HG02678 (cell line): ENCODE measurements at regions not wholly inside any gene's neighbourhood (a gene's known extent, or its start where the extent isn't known, plus 50 kb on each side); places are given as distances from the start of the nearest gene placed in this dataset.

Experiments used
- ATAC-seq: cut with Tn5 transposase; IDR thresholded peaks from one replicate; pipeline ENCODE4 v1.9.1; 2021; ENCODE audit warnings: mild to moderate bottlenecking, moderate library complexity; ENCODE audit not compliant: unreplicated experiment

GRCh38 chr6:44674226-44675155, 287.0 kb downstream of the CDC5L start:
- ATAC-seq: no peak

DNA sequence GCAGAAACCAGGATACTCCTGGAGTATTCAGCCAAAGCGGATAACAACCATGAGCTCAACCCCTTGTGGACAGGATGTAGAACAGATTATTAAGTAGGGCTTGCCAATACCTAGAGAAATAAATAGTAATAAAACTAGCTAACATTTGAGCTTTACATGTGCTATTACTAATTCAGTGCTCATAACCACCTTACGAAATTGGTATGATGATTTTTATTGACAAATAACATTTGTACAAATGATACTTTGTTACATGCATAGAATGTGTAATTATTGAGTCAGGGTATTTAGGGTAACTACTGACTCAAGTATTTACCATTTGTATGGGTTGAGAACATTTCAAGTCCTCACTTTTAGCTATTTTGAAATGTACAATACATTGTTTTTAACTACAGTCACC, 287.9 kb downstream of the CDC5L start:
- ATAC-seq: no peak

GRCh38 chr6:44676246-44676790, 288.8 kb downstream of the CDC5L start:
- ATAC-seq: no peak

DNA sequence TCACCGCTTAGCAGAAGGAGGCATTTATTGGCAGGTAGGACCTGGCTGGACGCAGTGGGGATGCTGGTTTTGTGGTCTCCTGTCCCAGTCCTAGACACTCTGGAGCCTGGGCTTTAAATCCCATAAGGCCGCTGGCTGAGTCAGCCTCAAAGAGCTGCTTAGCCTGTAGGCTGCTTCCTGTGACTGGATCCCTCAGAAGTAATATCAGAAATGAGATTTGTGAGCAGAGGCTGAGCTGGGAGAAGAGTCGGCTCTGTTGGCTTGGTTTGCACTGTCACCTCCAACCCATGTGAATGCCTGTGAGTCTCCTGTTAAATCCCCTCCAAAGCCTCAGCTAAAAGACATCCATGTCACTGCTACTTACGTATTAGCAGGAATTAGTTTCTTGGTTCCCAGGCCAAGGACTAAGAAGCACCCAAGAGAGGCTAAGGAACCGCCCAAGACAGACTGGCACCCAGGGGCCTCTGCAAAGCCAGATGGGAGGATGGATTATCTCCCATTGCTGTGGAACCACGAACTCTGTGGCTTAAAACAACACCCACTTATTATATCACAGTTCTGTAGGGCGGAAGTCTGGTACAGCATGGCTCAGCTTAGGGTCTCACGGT, 289.4 kb downstream of the CDC5L start:
- no peak for ATAC-seq

GRCh38 chr6:44678252-44678935, 290.9 kb downstream of the CDC5L start:
- ATAC-seq: no peak

DNA sequence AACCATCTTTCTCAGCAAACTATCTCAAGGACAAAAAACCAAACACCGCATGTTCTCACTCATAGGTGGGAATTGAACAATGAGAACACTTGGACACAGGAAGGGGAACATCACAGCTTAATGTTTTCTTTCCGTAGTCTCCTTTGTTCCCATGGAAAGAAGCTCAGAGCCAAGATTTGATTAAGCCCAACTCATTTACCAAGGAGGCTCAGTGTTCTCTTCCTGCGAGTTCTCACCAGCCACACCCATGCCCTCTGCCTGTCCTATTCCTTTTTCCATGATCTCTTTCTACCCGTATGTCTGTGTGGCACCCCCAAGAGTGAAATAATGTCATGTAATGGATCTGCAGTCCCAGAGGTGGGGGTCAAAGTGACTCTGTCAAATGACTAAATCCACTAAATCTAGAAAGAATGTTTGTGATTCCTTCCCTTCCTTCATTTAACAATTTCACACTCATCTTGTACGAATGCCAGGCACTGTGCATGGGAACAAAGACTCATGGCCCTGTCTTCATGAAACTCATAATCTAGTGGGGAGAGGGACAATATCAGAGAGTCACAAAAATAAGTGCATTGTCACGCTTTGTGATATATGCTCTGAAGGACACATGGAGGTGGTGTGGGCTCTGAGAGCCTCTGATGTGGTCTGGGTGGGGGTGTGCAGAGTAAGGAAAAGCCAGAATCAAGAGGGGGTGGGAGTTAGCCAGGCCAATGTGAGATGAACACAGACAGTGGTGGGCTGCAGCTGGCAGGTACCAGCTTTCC, 292.1 kb downstream of the CDC5L start:
- no peak for ATAC-seq

- no peak for ATAC-seq
Observed at GRCh38 chr6:44680202-44680720, 292.8 kb downstream of the CDC5L start.

DNA sequence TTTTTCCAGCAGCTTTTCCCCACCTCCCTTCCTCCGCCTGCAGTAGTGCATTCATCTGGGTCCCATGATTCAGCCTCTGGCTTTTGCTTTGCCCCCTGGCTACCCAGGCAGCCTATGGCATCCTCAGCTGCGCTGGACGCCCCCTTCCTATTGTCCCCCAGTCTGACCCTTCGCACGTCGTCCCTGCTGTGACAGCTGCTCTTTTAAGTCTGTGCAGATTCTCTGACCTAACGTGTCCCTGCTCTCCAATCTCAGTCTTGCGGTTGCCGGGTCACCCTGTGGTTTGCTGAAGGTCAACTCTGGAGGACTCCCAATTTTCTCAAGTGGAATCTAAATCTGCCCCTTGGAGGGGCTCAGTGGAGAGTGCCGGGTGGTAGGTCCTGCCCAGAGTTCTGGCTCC, 294.3 kb downstream of the CDC5L start:
- no peak for ATAC-seq

- ATAC-seq: no peak
Observed at GRCh38 chr6:44682280-44682679, 294.8 kb downstream of the CDC5L start.

DNA sequence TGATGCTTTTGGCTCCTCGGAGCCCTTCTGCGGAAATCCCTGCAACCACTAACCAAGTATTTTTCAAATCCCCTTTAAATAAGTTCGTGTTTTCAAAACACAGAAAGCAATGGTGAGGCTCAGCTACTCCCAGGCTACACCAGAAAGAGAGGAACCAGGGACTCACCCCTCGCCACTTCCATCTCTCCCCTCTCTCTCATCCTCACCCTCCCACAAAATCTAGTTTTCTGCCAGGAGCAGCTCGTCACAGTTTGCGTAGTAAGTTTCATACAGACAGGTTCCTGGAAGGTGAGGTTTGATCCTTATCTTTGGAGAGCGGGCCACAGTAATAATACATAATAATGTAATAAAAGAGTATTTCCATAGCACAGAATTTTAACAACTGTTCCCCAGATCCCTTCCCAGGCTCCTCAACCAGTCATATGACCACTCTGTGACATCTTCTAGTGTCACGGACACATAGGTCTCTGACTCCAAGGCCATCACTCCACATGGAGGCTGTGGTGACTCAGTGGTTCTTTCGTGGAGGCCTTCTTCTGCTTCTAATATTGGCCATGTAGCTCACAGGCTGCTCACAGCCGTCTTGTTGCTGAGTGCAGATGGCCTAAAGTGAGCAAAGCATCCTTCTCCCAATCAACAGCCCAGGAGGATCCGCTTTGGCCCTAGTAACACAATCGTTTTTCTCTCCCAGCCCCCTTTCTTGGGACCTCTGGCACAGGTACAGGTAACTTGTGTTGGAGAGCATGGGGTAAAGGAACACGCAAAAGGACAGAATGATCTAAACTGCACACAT, 295.7 kb downstream of the CDC5L start:
- ATAC-seq: no peak

GRCh38 chr6:44685213-44685612, 297.7 kb downstream of the CDC5L start:
- no peak for ATAC-seq

DNA sequence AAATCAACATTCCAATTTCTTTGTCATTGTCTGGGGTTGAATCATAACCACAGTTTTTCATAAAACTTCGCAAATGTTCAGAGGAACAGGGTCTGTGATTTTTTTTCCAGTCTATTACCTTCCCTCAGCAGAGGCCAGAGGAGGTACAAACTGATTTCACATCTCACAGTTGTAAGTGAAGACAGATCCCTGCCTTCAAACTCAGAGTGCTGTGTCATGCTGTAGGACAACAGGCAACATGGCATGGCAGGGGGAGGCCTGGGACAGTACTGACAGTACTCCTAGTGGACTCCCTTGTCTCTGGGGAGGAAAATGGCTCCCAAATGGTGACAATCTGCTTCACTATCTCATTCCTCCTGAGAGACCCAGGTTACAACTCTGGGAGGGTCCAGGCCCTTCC, 308.6 kb downstream of the CDC5L start:
- ATAC-seq: no peak

DNA sequence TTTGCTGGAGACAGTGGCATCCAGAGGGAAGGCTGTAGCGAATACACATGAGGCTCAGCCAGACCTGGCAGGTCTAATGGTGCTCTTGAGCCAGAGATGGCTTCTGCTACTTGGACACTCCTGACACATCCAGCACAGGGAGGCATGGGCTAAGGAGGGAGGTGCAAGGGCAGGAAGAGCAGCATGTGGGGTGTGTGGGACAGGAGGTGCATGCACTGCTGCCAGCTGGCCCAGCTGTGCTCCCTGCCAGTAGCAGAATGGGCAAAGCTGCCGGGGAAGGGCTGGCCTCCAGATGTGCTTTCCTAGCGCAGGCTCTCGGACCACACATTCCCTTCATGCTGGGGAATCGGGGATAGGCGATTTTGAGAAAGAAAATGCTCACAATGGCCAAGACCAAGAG, 309.2 kb downstream of the CDC5L start:
- ATAC-seq: no peak

- no peak for ATAC-seq
Observed at GRCh38 chr6:44697327-44697726, 309.8 kb downstream of the CDC5L start.

DNA sequence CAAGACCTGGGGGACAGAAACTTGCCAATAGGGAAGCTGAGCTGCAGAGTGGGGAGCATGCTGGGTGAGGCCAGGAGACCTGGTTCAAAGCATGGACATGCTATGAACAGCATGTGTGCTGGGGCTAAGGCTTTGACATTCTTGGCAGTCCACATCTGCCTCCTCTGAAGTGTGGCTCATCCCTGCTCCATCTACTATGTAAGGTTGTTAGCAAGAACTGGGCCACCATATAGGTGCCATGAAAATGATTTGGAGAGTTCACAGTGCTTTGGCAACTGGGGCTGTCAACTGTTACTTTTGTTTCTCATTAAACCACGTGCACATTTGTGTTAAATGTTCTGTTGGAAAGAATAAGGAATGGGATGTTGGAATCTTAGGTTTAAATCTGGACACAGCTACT, 311.1 kb downstream of the CDC5L start:
- no peak for ATAC-seq

- no peak for ATAC-seq
Observed at GRCh38 chr6:44699082-44699481, 311.6 kb downstream of the CDC5L start.

GRCh38 chr6:44699851-44700250, 312.3 kb downstream of the CDC5L start:
- ATAC-seq: no peak

DNA sequence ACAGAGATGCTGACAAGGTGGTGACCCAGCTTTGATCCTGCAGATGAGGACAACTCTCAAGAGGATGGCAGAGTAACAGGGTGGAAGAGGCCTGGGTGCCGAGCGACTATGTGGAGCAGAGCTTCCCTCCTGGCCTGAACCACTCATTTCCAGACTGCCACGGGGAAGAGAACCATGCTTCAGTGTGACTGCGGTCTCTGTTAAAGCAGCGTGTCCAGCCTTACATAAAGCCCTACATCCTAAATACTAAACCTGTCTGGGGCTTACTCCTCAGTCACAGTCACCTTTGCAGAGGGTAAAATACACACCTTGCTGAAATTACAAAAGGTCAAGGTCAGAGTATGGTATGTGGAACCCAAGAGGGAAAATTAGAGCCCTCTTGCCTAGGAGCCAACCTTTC, 312.9 kb downstream of the CDC5L start:
- no peak for ATAC-seq

- ATAC-seq: no peak
Observed at GRCh38 chr6:44701038-44701636, 313.6 kb downstream of the CDC5L start.
